H1 (cell line): ENCODE measurements at regions not wholly inside any gene's neighbourhood (a gene's known extent, or its start where the extent isn't known, plus 50 kb on each side); places are given as distances from the start of the nearest gene placed in this dataset.

ENCODE experiments used
- CTCF ChIA-PET: fragments of 300-600 bp; sonication (Branson Sonifier 250); formaldehyde crosslinking; loops from one replicate; lab custom pipeline; 2021; ENCODE audit not compliant: partially characterized antibody; lab: Charles Lee
- POLR2A ChIA-PET: fragments of 300-600 bp; sonication (Branson Sonifier 250); formaldehyde crosslinking; loops from one replicate; lab custom pipeline; 2021; ENCODE audit warnings: inconsistent platforms; ENCODE audit not compliant: partially characterized antibody; lab: Charles Lee
- DNase-seq, 2 experiments: peaks; one replicate each; pipeline versions ENCODE4 v3.0.0 to v3.0.0-alpha.2; 2010 to 2022; ENCODE audit warnings: low spot score in 2 of 2, low read depth in 1 of 2, mixed read lengths in 1 of 2
- FAIRE-seq: peaks from 2 replicates; lab custom pipeline; 2011; peaks lifted over from hg19 to GRCh38; lab: Jason Lieb, UNC
- H2AFZ ChIP-seq: 2 replicates; pipeline ENCODE4 v1.8.1; 2012; ENCODE audit warnings: low read length, inconsistent platforms
- H2AK5ac ChIP-seq: 2 replicates; pipeline ENCODE4 v1.6.1; 2013; ENCODE audit warnings: low read depth, low read length
- H2BK120ac ChIP-seq: replicated peaks from 2 replicates; pipeline ENCODE3; 2013; ENCODE audit warnings: low read depth, low read length, inconsistent platforms
- H2BK12ac ChIP-seq: 2 replicates; pipeline ENCODE4 v1.6.1; 2013; ENCODE audit warnings: low read depth, low read length
- H2BK15ac ChIP-seq: 2 replicates; pipeline ENCODE4 v1.6.1; 2013; ENCODE audit warnings: low read length
- H2BK20ac ChIP-seq: 2 replicates; pipeline ENCODE4 v1.6.1; 2013; ENCODE audit warnings: low read length
- H2BK5ac ChIP-seq: 2 replicates; pipeline ENCODE4 v1.6.1; 2013; ENCODE audit warnings: low read depth, low read length
- H3K14ac ChIP-seq: 2 replicates; pipeline ENCODE4 v1.6.1; 2013; ENCODE audit warnings: inconsistent platforms; ENCODE audit not compliant: insufficient read length
- H3K18ac ChIP-seq: 2 replicates; pipeline ENCODE4 v1.6.1; 2013; ENCODE audit warnings: low read length; ENCODE audit errors: extremely low read depth
- H3K23ac ChIP-seq: 2 replicates; pipeline ENCODE4 v1.6.1; 2013; ENCODE audit warnings: inconsistent platforms; ENCODE audit not compliant: insufficient read length
- H3K23me2 ChIP-seq: 2 replicates; pipeline ENCODE4 v1.6.1; 2013; ENCODE audit warnings: low read depth, low read length
- H3K27ac ChIP-seq: 2 replicates; pipeline ENCODE4 v1.6.1; 2011; ENCODE audit warnings: low read depth, low read length, inconsistent platforms
- H3K27me3 ChIP-seq, 4 experiments: replicated peaks in 1 of 4; 1 replicate in 1 of 4; 2 replicates in 3 of 4; pipeline versions ENCODE4 v1.6.1 to v1.8.1; 2011 to 2013; ENCODE audit warnings: low read length in 3 of 4, mild to moderate bottlenecking in 3 of 4, inconsistent platforms in 2 of 4, mixed read lengths in 2 of 4, moderate library complexity in 1 of 4; ENCODE audit not compliant: control insufficient read depth in 3 of 4, insufficient read depth in 3 of 4; ENCODE audit errors: extremely low read depth in 1 of 4
- H3K36me3 ChIP-seq, 4 experiments: 2 replicates each; pipeline versions ENCODE4 v1.6.1 to v1.8.1; 2011 to 2013; ENCODE audit warnings: mild to moderate bottlenecking in 4 of 4, low read length in 3 of 4, moderate library complexity in 2 of 4, control low read depth in 1 of 4, inconsistent platforms in 1 of 4; ENCODE audit not compliant: insufficient read depth in 4 of 4, control insufficient read depth in 2 of 4
- H3K4ac ChIP-seq: replicated peaks from 2 replicates; pipeline ENCODE3; 2013; ENCODE audit warnings: low read length, low read depth, mixed read lengths, inconsistent platforms; ENCODE audit not compliant: insufficient read length
- H3K4me1 ChIP-seq, 4 experiments: replicated peaks in 1 of 4; 1 replicate in 1 of 4; 2 replicates in 3 of 4; pipeline versions ENCODE4 v1.6.1 to v1.8.1; 2011 to 2013; ENCODE audit warnings: low read length in 3 of 4, inconsistent platforms in 2 of 4, mixed read lengths in 1 of 4; ENCODE audit not compliant: insufficient read depth in 4 of 4, control insufficient read depth in 3 of 4
- H3K4me2 ChIP-seq, 2 experiments: 2 replicates each; pipeline versions ENCODE4 v1.6.1 to v1.8.1; 2011 to 2013; ENCODE audit warnings: low read depth in 2 of 2, low read length in 2 of 2, control low read depth in 1 of 2, inconsistent platforms in 1 of 2, mild to moderate bottlenecking in 1 of 2; ENCODE audit not compliant: insufficient read depth in 1 of 2
- H3K4me3 ChIP-seq, 4 experiments: fragments of 200-600, 300-600 bp in 1 of 4; sonication (generic), shearing (Covaris generic), sonication (Bioruptor Twin) in 1 of 4; 2 replicates each; pipeline versions ENCODE4 v1.5.1 to v1.8.1; 2011 to 2016; ENCODE audit warnings: low read length in 4 of 4, low read depth in 3 of 4, control low read depth in 2 of 4, inconsistent platforms in 2 of 4, mild to moderate bottlenecking in 2 of 4, mixed read lengths in 1 of 4, moderate library complexity in 1 of 4; ENCODE audit not compliant: insufficient read depth in 2 of 4; ENCODE audit errors: extremely low read depth in 1 of 4
- H3K56ac ChIP-seq: replicated peaks from 2 replicates; pipeline ENCODE3; 2013; ENCODE audit warnings: low read depth, mild to moderate bottlenecking, mixed read lengths, low read length, inconsistent platforms; ENCODE audit not compliant: insufficient read length
- H3K79me1 ChIP-seq: 2 replicates; pipeline ENCODE4 v1.6.1; 2013; ENCODE audit warnings: low read depth, low read length, control low read depth
- H3K79me2 ChIP-seq, 2 experiments: 2 replicates each; pipeline versions ENCODE4 v1.6.1 to v1.8.1; 2012 to 2013; ENCODE audit warnings: low read length in 2 of 2, mild to moderate bottlenecking in 2 of 2, inconsistent platforms in 1 of 2; ENCODE audit not compliant: insufficient read depth in 2 of 2, control insufficient read depth in 1 of 2
- H3K9ac ChIP-seq, 4 experiments: replicated peaks in 1 of 4; 1 replicate in 1 of 4; 2 replicates in 3 of 4; pipeline versions ENCODE4 v1.6.1 to v1.8.1; 2011 to 2013; ENCODE audit warnings: low read depth in 3 of 4, low read length in 3 of 4, control low read depth in 2 of 4, mild to moderate bottlenecking in 2 of 4, moderate library complexity in 2 of 4, inconsistent platforms in 1 of 4; ENCODE audit errors: extremely low read depth in 1 of 4
- H3K9me3 ChIP-seq, 2 experiments: 2 replicates each; pipeline versions ENCODE4 v1.6.1 to v1.8.1; 2012 to 2013; ENCODE audit warnings: mild to moderate bottlenecking in 2 of 2, moderate library complexity in 2 of 2, control low read depth in 1 of 2, inconsistent platforms in 1 of 2, low read depth in 1 of 2, low read length in 1 of 2, mixed read lengths in 1 of 2; ENCODE audit not compliant: insufficient read depth in 2 of 2
- H4K20me1 ChIP-seq, 2 experiments: replicated peaks in 1 of 2; 2 replicates each; pipeline versions ENCODE3 to v1.8.1; 2011 to 2013; ENCODE audit warnings: inconsistent platforms in 2 of 2, low read length in 2 of 2, mild to moderate bottlenecking in 1 of 2; ENCODE audit not compliant: insufficient read depth in 2 of 2, control insufficient read depth in 1 of 2
- H4K5ac ChIP-seq: 2 replicates; pipeline ENCODE4 v1.6.1; 2013; ENCODE audit warnings: low read length, low read depth, mixed read lengths, inconsistent platforms; ENCODE audit not compliant: insufficient read length
- H4K8ac ChIP-seq: 2 replicates; pipeline ENCODE4 v1.8.0; 2013; ENCODE audit warnings: mild to moderate bottlenecking, moderate library complexity, low read length, inconsistent platforms; ENCODE audit not compliant: insufficient read depth; ENCODE audit errors: extremely low read depth
- H4K91ac ChIP-seq: replicated peaks from 2 replicates; pipeline ENCODE3; 2013; ENCODE audit warnings: low read length, mixed read lengths, inconsistent platforms; ENCODE audit not compliant: insufficient read length
- CTBP2 ChIP-seq: IDR thresholded peaks from 2 replicates; pipeline ENCODE4 v1.7.0; 2011; ENCODE audit warnings: borderline replicate concordance, mild to moderate bottlenecking, moderate library complexity, mixed read lengths, low read length; ENCODE audit not compliant: insufficient read depth, insufficient read length
- EP300 ChIP-seq, 2 experiments: IDR thresholded peaks; 1 replicate in 1 of 2; 2 replicates in 1 of 2; pipeline ENCODE4 v1.6.1; 2011 to 2012; ENCODE audit warnings: low read depth in 2 of 2, low read length in 2 of 2, mild to moderate bottlenecking in 2 of 2, borderline replicate concordance in 1 of 2, inconsistent platforms in 1 of 2, moderate library complexity in 1 of 2
- GTF2F1 ChIP-seq: IDR thresholded peaks from 2 replicates; pipeline ENCODE4 v1.6.1; 2012; ENCODE audit warnings: low read depth, low read length, improper control_type of control experiment, borderline replicate concordance
- HDAC6 ChIP-seq: IDR thresholded peaks from one replicate; pipeline ENCODE4 v1.7.1; 2012; ENCODE audit warnings: low read depth, mild to moderate bottlenecking, inconsistent platforms, low read length, moderate library complexity
- KDM1A ChIP-seq: fragments of 200-600, 300-600 bp; sonication (generic); IDR thresholded peaks from 2 replicates; pipeline ENCODE4 v1.7.1; 2016; ENCODE audit warnings: mild to moderate bottlenecking, low read length, borderline replicate concordance
- KDM5A ChIP-seq: fragments of 200-600 bp; IDR thresholded peaks from 2 replicates; pipeline ENCODE4 v1.7.1; 2012; ENCODE audit warnings: mild to moderate bottlenecking, low read length, inconsistent platforms, mixed read lengths
- MAX ChIP-seq: IDR thresholded peaks from 2 replicates; pipeline ENCODE4 v1.6.1; 2012; ENCODE audit warnings: inconsistent platforms
- NANOG ChIP-seq: IDR thresholded peaks from 2 replicates; pipeline ENCODE4 v1.6.1; 2011; ENCODE audit warnings: low read length, low read depth, mild to moderate bottlenecking, inconsistent platforms; ENCODE audit not compliant: insufficient read depth, poor library complexity, severe bottlenecking
- POLR2AphosphoS5 ChIP-seq: IDR thresholded peaks from 2 replicates; pipeline ENCODE4 v1.6.1; 2011; ENCODE audit warnings: low read depth, low read length
- RAD21 ChIP-seq, 2 experiments: IDR thresholded peaks in 1 of 2; conservative IDR thresholded peaks in 1 of 2; 2 replicates each; pipeline ENCODE4 v1.6.1; 2011; ENCODE audit warnings: low read depth in 2 of 2, low read length in 2 of 2, improper control_type of control experiment in 1 of 2, inconsistent platforms in 1 of 2, mild to moderate bottlenecking in 1 of 2, moderate library complexity in 1 of 2
- SIRT6 ChIP-seq: IDR thresholded peaks from one replicate; pipeline ENCODE4 v1.7.1; 2012; ENCODE audit warnings: low read length, inconsistent platforms
- WGBS, 2 experiments: shearing (Covaris generic) in 1 of 2; methylation state at CpG; one replicate each; pipeline versions ENCODE4 v1.1.6 to v1.1.7; 2013 to 2015; ENCODE audit warnings: low lambda C conversion rate in 2 of 2, mixed read lengths in 2 of 2, inconsistent platforms in 1 of 2, low coverage in 1 of 2, missing lambda C conversion rate in 1 of 2; ENCODE audit not compliant: insufficient replicate concordance in 2 of 2, insufficient coverage in 1 of 2, insufficient read length in 1 of 2; ENCODE audit errors: extremely low coverage in 1 of 2, missing lambda C conversion rate in 1 of 2; 5-methylcytosine and 5-hydroxymethylcytosine counted together
- TF ChIP-seq, protein P1 (sequence below): IDR thresholded peaks from 2 replicates; pipeline ENCODE4 v1.6.1; 2012; ENCODE audit warnings: low read length, inconsistent platforms

GRCh38 chr12:116366456-116366776 lies 88.9 kb upstream of the MED13L start:
- Histone ChIP-seq H3K23me2 (no peaks in the 10 kb centered on the region), H2BK15ac (no peak overlapping the region; the same call in 1 of the 2 replicates), H3K23ac (no peak overlapping the region), H3K14ac (no peak overlapping the region), H3K18ac (no peak overlapping the region), H4K5ac (no peak overlapping the region), H3K4me2 (no peak overlapping the region), H3K4me1 (no peaks in the 10 kb centered on the region), H3K79me1 (no peaks in the 10 kb centered on the region), H3K4ac (no peak overlapping the region), H4K91ac (no peak overlapping the region), H3K27me3 (peaks cover 0 to 2% (median 0%) of the 10 kb centered on the region in 4 experiments; a peak in 1 of 7 replicates), H3K36me3 (no peaks in the 10 kb centered on the region), H4K20me1 (no peaks in the 10 kb centered on the region), H2AK5ac (0 out of 2 replicates have a peak overlapping the region, but pooled peaks have one; percentile 5), H3K9me3 (no peaks in the 10 kb centered on the region), H2BK5ac (no peak overlapping the region), H3K27ac (no peak overlapping the region), H3K4me3 (no peak overlapping the region), H2BK120ac (no peak overlapping the region), H2BK20ac (no peak overlapping the region), H3K79me2 (no peaks in the 10 kb centered on the region), H2BK12ac (no peak overlapping the region), H3K9ac (no peak overlapping the region), H4K8ac (no peak overlapping the region), H3K56ac (no peak overlapping the region), H2AFZ (no peak overlapping the region)
- WGBS, 2 experiments = 86% methylated on average over 9 of the region's 9 CpGs; no CpG with 5 or more reads in 1 of the 2 experiments
- ChIA-PET CTCF (interaction anchor here (1.6 kb wide), 1 partner anchor 27 kb away, joined by 4 read pairs; no protein-coding TSS in a partner anchor), POLR2A (interaction anchor here (1.0 to 1.4 kb wide), 2 partner anchors 10 to 16 kb away, joined by 3 to 4 read pairs; no protein-coding TSS in a partner anchor)
- FAIRE-seq (no peak), DNase-seq (no peak)
- TF ChIP-seq GTF2F1 = no peak
- no peak for TF ChIP-seq SIRT6
- no peak for TF ChIP-seq HDAC6
- no peak for TF ChIP-seq EP300 (IDR thresholded peaks at IDR 0.05; ENCODE audit: borderline replicate concordance in 1 of 2, low read depth in 2 of 2, low read length in 2 of 2)
- no peak for TF ChIP-seq KDM1A
- TF ChIP-seq NANOG = no peak
- TF ChIP-seq POLR2AphosphoS5 = no peak
- TF ChIP-seq CTBP2 = no peak
- TF ChIP-seq KDM5A = no peak
- no peak for TF ChIP-seq RAD21 (IDR thresholded peaks at IDR 0.05 in 1 of 2, conservative IDR thresholded peaks at IDR 0.05 in 1 of 2; ENCODE audit: low read depth in 2 of 2, low read length in 2 of 2)
- TF ChIP-seq, protein P1, sequence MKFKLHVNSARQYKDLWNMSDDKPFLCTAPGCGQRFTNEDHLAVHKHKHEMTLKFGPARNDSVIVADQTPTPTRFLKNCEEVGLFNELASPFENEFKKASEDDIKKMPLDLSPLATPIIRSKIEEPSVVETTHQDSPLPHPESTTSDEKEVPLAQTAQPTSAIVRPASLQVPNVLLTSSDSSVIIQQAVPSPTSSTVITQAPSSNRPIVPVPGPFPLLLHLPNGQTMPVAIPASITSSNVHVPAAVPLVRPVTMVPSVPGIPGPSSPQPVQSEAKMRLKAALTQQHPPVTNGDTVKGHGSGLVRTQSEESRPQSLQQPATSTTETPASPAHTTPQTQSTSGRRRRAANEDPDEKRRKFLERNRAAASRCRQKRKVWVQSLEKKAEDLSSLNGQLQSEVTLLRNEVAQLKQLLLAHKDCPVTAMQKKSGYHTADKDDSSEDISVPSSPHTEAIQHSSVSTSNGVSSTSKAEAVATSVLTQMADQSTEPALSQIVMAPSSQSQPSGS = no peak
- no peak for TF ChIP-seq MAX
